ENCODE measurements at regions not wholly inside any gene's neighbourhood (a gene's known extent, or its start where the extent isn't known, plus 50 kb on each side); places are given as distances from the start of the nearest gene placed in this dataset.

DNA sequence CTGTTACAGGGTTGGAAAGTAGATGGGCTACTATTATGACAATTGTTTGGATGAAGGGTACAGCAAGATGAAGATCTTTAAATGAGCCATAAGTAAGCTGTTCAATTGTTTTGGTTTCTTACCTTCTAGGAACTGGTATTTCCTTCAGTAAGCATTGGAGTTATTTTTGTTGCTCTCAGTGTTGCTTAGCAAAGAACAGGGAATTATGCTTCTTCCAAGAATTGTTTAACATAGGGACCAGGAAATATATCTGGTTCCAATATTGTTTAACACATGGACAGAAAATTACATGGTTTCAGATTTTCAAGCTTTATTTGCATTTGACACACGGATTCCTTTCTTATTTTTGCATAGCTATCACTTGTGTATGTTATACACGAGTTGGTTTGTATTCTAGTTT lies 1999.0 kb downstream of the ARAP2 start:
- ATAC-seq: no peak
- WGBS (ENCODE audit: insufficient coverage, low coverage, low lambda C conversion rate, missing lambda C conversion rate): 62% methylated on average over 2 of the region's 2 CpGs
- DNase-seq: no peak
- Histone ChIP-seq H3K4me1 (no peaks in the 10 kb centered on the region), H3K4me3 (no peak overlapping the region), H3K27me3 (no peaks in the 10 kb centered on the region), H3K9me3 (no peaks in the 10 kb centered on the region), H3K27ac (no peak overlapping the region), H3K36me3 (no peaks in the 10 kb centered on the region)
- intact Hi-C loops (cut with DNase I): no loop called here
- TF ChIP-seq, protein P1, sequence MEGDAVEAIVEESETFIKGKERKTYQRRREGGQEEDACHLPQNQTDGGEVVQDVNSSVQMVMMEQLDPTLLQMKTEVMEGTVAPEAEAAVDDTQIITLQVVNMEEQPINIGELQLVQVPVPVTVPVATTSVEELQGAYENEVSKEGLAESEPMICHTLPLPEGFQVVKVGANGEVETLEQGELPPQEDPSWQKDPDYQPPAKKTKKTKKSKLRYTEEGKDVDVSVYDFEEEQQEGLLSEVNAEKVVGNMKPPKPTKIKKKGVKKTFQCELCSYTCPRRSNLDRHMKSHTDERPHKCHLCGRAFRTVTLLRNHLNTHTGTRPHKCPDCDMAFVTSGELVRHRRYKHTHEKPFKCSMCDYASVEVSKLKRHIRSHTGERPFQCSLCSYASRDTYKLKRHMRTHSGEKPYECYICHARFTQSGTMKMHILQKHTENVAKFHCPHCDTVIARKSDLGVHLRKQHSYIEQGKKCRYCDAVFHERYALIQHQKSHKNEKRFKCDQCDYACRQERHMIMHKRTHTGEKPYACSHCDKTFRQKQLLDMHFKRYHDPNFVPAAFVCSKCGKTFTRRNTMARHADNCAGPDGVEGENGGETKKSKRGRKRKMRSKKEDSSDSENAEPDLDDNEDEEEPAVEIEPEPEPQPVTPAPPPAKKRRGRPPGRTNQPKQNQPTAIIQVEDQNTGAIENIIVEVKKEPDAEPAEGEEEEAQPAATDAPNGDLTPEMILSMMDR (IDR thresholded peaks at IDR 0.05): no peak
- TF ChIP-seq POLR2A (IDR thresholded peaks at IDR 0.05): no peak

DNA sequence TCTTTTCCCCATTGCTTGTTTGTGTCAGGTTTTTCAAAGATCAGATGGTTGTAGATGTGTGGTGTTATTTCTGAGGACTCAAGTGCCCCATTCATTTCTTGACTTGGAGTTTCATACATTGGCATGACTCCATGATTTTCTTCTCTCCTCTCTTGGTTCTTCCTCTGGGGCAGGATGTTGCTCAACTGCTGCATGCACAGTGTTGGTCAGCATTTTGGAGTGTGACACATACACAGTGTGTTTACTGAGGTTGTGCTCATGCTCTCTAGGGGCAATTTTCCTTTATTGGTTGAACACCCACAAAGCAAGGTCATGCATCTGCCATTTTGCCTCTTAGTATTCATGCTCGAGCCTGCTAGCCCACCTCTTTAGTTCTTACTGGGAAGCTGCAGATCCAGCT lies 1993.8 kb downstream of the ARAP2 start:
- H3K9me3 ChIP-seq: no peaks in the 10 kb centered on the region
- 83% methylated on average over 1 of the region's 1 CpG for WGBS (ENCODE audit: insufficient coverage, low coverage, low lambda C conversion rate, missing lambda C conversion rate)
- H3K4me1 ChIP-seq: no peaks in the 10 kb centered on the region
- DNase-seq (no peak), ATAC-seq (peak; percentile 23 to 80 (median 49))
- no peaks in the 10 kb centered on the region for H3K27me3 ChIP-seq
- H3K4me3 ChIP-seq: no peak overlapping the region
- intact Hi-C loops (cut with DNase I): no loop called here
- no peak for TF ChIP-seq POLR2A (IDR thresholded peaks at IDR 0.05)
- TF ChIP-seq, protein P1 (IDR thresholded peaks at IDR 0.05): no peak
- no peak overlapping the region for H3K27ac ChIP-seq
- H3K36me3 ChIP-seq: no peaks in the 10 kb centered on the region

DNA sequence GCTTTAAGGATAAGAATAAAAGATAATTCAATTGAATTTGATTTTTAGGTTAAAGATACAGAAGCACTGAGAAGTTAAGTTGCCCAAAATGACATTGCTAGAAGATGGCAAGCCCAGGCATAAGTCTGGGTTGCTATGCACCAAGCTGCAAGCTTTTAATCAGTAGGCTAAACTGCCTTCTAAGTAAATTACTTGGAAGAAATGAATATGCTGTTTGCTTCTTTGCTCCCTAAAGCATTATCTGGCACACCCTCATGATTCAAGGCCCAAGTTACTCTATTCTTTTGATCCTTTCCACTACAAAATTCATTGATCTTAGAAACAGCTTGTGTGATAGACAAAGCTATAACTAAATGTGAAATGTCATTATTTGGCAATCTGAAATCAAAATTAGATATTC lies 1991.1 kb downstream of the ARAP2 start:
- no peaks in the 10 kb centered on the region for H3K9me3 ChIP-seq
- intact Hi-C loops (cut with DNase I): no loop called here
- TF ChIP-seq POLR2A (IDR thresholded peaks at IDR 0.05): no peak
- TF ChIP-seq, protein P1 (IDR thresholded peaks at IDR 0.05): no peak
- DNase-seq (no peak), ATAC-seq (no peak)
- H3K27ac ChIP-seq: no peak overlapping the region
- H3K36me3 ChIP-seq: no peaks in the 10 kb centered on the region
- no peaks in the 10 kb centered on the region for H3K27me3 ChIP-seq
- H3K4me3 ChIP-seq: no peak overlapping the region
- H3K4me1 ChIP-seq: no peaks in the 10 kb centered on the region

DNA sequence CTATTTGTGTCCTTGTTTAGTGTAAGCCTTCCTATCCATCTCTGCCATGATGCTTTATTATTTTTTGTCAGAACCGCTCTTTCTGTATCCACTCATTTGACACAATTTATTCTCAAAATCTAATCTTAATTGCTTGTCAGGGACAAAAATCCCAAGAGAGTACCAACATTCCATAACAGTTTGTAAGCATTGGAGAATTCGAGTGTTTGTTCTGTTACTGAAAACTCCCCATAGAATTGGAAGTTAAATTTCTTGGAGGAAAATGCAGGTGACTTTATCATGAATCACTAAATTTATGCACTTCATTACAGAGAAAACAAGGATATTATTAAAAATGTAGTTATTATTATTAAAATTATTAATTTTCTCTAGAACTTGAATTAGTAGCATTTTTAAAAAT lies 1986.1 kb downstream of the ARAP2 start:
- DNase-seq (no peak), ATAC-seq (no peak)
- Histone ChIP-seq H3K27me3 (no peaks in the 10 kb centered on the region), H3K36me3 (no peaks in the 10 kb centered on the region), H3K4me1 (peaks cover 0 to 4% (median 2%) of the 10 kb centered on the region in 4 donors), H3K4me3 (no peak overlapping the region), H3K9me3 (no peaks in the 10 kb centered on the region), H3K27ac (no peak overlapping the region)
- TF ChIP-seq, protein P1 (IDR thresholded peaks at IDR 0.05): no peak
- TF ChIP-seq POLR2A (IDR thresholded peaks at IDR 0.05): no peak
- 77% methylated on average over 2 of the region's 2 CpGs for WGBS (ENCODE audit: insufficient coverage, low coverage, low lambda C conversion rate, missing lambda C conversion rate)
- intact Hi-C loops (cut with DNase I): no loop called here

DNA sequence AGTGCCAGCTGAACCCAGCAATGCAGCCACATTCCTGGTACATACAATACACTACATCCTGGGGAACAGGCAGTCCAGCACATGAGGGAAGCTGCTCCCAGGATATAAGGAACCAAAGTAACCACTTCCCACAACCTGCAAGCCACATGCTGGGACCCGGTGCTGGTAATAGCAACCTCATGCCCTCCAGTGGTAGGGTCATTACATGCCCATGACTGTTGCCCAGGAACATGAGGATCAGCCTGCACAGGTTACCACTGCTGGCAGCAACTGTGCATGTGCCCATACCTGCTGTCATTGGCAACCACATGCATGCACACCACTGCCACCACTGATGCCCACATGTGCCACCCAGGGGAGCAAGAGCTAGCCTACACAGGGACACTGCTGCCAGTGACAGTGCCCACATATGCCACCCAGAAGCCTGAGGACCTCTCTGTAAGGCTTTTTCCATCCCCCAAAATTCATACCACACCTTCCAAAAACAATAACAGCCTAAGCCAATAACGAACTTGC lies 1982.5 kb downstream of the ARAP2 start:
- no peak overlapping the region for H3K27ac ChIP-seq
- H3K4me1 ChIP-seq: peaks cover 0 to 8% (median 3%) of the 10 kb centered on the region in 4 donors
- WGBS (ENCODE audit: insufficient coverage, low coverage, low lambda C conversion rate, missing lambda C conversion rate): 29% methylated on average over 1 of the region's 2 CpGs
- no peak overlapping the region for H3K4me3 ChIP-seq
- no peaks in the 10 kb centered on the region for H3K27me3 ChIP-seq
- DNase-seq (no peak), ATAC-seq (peak; percentile 44 to 59 (median 56))
- no peaks in the 10 kb centered on the region for H3K9me3 ChIP-seq
- no peak for TF ChIP-seq POLR2A (IDR thresholded peaks at IDR 0.05)
- no peaks in the 10 kb centered on the region for H3K36me3 ChIP-seq
- intact Hi-C loops (cut with DNase I): no loop called here

Measured in right lobe of liver (tissue), 6 donors.